ENCODE measurements at regions not wholly inside any gene's neighbourhood (a gene's known extent, or its start where the extent isn't known, plus 50 kb on each side); places are given as distances from the start of the nearest gene placed in this dataset.

GRCh38 chr1:4970532-4970931 lies 316.1 kb downstream of the AJAP1 start:
- no peak overlapping the region for H3K4me3 Mint-ChIP-seq
- no peak overlapping the region for H3K27ac ChIP-seq (ENCODE audit: low read length in 2 of 2)
- no peaks in the 10 kb centered on the region for H4K20me1 ChIP-seq (ENCODE audit: control insufficient read depth, insufficient read depth, low read length, poor library complexity, severe bottlenecking)
- H3K9me3 Mint-ChIP-seq (ENCODE audit: insufficient read depth), result no peaks in the 10 kb centered on the region
- H2AFZ ChIP-seq (ENCODE audit: insufficient read depth, low read depth, low read length, poor library complexity, severe bottlenecking), result no peak overlapping the region
- H3K36me3 ChIP-seq (replicated peaks in 1 of 2; ENCODE audit: control extremely low read depth in 1 of 2, control insufficient read depth in 1 of 2, extremely low read depth in 1 of 2, insufficient read depth in 2 of 2, low read length in 1 of 2), result no peaks in the 10 kb centered on the region
- no peaks in the 10 kb centered on the region for H3K4me1 Mint-ChIP-seq
- no peaks in the 10 kb centered on the region for H3K4me1 ChIP-seq (ENCODE audit: control insufficient read depth in 2 of 2, insufficient read depth in 2 of 2, low read length in 2 of 2)
- DNase-seq (no peak), ATAC-seq (ENCODE audit: low read depth) (no peak)
- H3K9me3 ChIP-seq (ENCODE audit: control extremely low read depth in 1 of 3, control insufficient read depth in 2 of 3, insufficient read depth in 1 of 3, low read length in 2 of 3), result peaks cover 0 to 15% (median 0%) of the 10 kb centered on the region in 3 donors
- no peaks in the 10 kb centered on the region for H3K27me3 ChIP-seq (replicated peaks in 1 of 4; ENCODE audit: control extremely low read depth in 1 of 4, control insufficient read depth in 3 of 4, insufficient read depth in 4 of 4, low read length in 3 of 4)
- H3K9ac ChIP-seq (ENCODE audit: low read length), result no peak overlapping the region
- no peak overlapping the region for H3K27ac Mint-ChIP-seq
- WGBS (ENCODE audit: insufficient coverage), result 92% methylated on average over 1 of the region's 3 CpGs
- no peak for TF ChIP-seq CTCF (IDR thresholded peaks at IDR 0.05)
- no peak for TF ChIP-seq EZH2 (IDR thresholded peaks at IDR 0.05; ENCODE audit: borderline replicate concordance, insufficient read depth, low read depth, low read length, poor library complexity, severe bottlenecking)
- intact Hi-C loops (cut with micrococcal nuclease), result no loop called here
- CTCF ChIA-PET, result no interaction called here
- no peak overlapping the region for H3K4me2 ChIP-seq (replicated peaks; ENCODE audit: low read depth, low read length, poor library complexity, severe bottlenecking)
- H3K79me2 ChIP-seq (ENCODE audit: control insufficient read depth, insufficient read depth, low read length), result no peaks in the 10 kb centered on the region
- POLR2A ChIA-PET, result no interaction called here
- peaks cover 4% of the 10 kb centered on the region for H3K27me3 Mint-ChIP-seq
- no peak overlapping the region for H3K4me3 ChIP-seq (ENCODE audit: control extremely low read depth in 1 of 5, extremely low read depth in 1 of 5, insufficient read depth in 1 of 5, low read depth in 2 of 5, low read length in 4 of 5)

GRCh38 chr1:4969556-4970129 lies 315.2 kb downstream of the AJAP1 start:
- no peaks in the 10 kb centered on the region for H4K20me1 ChIP-seq (ENCODE audit: control insufficient read depth, insufficient read depth, low read length, poor library complexity, severe bottlenecking)
- H3K4me1 ChIP-seq (ENCODE audit: control insufficient read depth in 2 of 2, insufficient read depth in 2 of 2, low read length in 2 of 2), result no peaks in the 10 kb centered on the region
- no peak overlapping the region for H3K27ac Mint-ChIP-seq
- no peak for ATAC-seq (ENCODE audit: low read depth)
- no peak for TF ChIP-seq CTCF (IDR thresholded peaks at IDR 0.05)
- TF ChIP-seq EZH2 (IDR thresholded peaks at IDR 0.05; ENCODE audit: borderline replicate concordance, insufficient read depth, low read depth, low read length, poor library complexity, severe bottlenecking), result no peak
- no peak overlapping the region for H3K4me3 ChIP-seq (ENCODE audit: control extremely low read depth in 1 of 5, extremely low read depth in 1 of 5, insufficient read depth in 1 of 5, low read depth in 2 of 5, low read length in 4 of 5)
- no peaks in the 10 kb centered on the region for H3K36me3 ChIP-seq (replicated peaks in 1 of 2; ENCODE audit: control extremely low read depth in 1 of 2, control insufficient read depth in 1 of 2, extremely low read depth in 1 of 2, insufficient read depth in 2 of 2, low read length in 1 of 2)
- H2AFZ ChIP-seq (ENCODE audit: insufficient read depth, low read depth, low read length, poor library complexity, severe bottlenecking), result no peak overlapping the region
- 87% methylated on average over 3 of the region's 4 CpGs for whole genome bisulfite sequencing (ENCODE audit: insufficient coverage)
- no peaks in the 10 kb centered on the region for H3K27me3 ChIP-seq (replicated peaks in 1 of 4; ENCODE audit: control extremely low read depth in 1 of 4, control insufficient read depth in 3 of 4, insufficient read depth in 4 of 4, low read length in 3 of 4)
- H3K9me3 Mint-ChIP-seq (ENCODE audit: insufficient read depth), result no peaks in the 10 kb centered on the region
- H3K9ac ChIP-seq (ENCODE audit: low read length), result no peak overlapping the region
- no peak for DNase-seq
- H3K4me1 Mint-ChIP-seq, result no peaks in the 10 kb centered on the region
- intact Hi-C loops (cut with micrococcal nuclease), result no loop called here
- ChIA-PET POLR2A (no interaction called here), CTCF (no interaction called here)
- H3K9me3 ChIP-seq (ENCODE audit: control extremely low read depth in 1 of 3, control insufficient read depth in 2 of 3, insufficient read depth in 1 of 3, low read length in 2 of 3), result peaks cover 0 to 15% (median 0%) of the 10 kb centered on the region in 3 donors
- no peak overlapping the region for H3K27ac ChIP-seq (ENCODE audit: low read length in 2 of 2)
- peaks cover 4% of the 10 kb centered on the region for H3K27me3 Mint-ChIP-seq
- no peak overlapping the region for H3K4me3 Mint-ChIP-seq
- H3K79me2 ChIP-seq (ENCODE audit: control insufficient read depth, insufficient read depth, low read length), result no peaks in the 10 kb centered on the region
- no peak overlapping the region for H3K4me2 ChIP-seq (replicated peaks; ENCODE audit: low read depth, low read length, poor library complexity, severe bottlenecking)
